ENCODE measurements at regions not wholly inside any gene's neighbourhood (a gene's known extent, or its start where the extent isn't known, plus 50 kb on each side); places are given as distances from the start of the nearest gene placed in this dataset.

DNA sequence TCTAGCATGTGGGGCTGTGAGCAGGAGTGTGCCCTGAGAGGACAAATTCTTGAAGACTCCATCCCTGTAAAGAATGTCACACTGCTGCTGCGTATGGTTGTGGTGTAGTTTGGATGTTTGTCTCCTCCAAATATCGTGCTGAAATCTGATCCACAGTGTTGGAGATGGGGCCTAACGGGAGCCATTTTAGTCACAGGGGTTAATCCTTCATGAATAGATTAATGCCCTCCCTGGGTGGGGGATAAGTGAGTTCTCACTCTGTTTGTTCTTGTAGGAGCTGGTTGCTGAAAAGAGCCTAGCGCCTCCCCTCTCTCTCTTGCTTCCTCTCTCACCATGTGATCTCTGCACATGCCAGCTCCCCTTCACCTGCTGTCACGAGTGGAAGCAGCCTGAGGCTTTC, 94.5 kb upstream of the VASH1 start:
- TF ChIP-seq, protein P1, sequence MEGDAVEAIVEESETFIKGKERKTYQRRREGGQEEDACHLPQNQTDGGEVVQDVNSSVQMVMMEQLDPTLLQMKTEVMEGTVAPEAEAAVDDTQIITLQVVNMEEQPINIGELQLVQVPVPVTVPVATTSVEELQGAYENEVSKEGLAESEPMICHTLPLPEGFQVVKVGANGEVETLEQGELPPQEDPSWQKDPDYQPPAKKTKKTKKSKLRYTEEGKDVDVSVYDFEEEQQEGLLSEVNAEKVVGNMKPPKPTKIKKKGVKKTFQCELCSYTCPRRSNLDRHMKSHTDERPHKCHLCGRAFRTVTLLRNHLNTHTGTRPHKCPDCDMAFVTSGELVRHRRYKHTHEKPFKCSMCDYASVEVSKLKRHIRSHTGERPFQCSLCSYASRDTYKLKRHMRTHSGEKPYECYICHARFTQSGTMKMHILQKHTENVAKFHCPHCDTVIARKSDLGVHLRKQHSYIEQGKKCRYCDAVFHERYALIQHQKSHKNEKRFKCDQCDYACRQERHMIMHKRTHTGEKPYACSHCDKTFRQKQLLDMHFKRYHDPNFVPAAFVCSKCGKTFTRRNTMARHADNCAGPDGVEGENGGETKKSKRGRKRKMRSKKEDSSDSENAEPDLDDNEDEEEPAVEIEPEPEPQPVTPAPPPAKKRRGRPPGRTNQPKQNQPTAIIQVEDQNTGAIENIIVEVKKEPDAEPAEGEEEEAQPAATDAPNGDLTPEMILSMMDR (conservative IDR thresholded peaks at IDR 0.05 in 1 of 2, IDR thresholded peaks at IDR 0.05 in 1 of 2; ENCODE audit: low read depth in 1 of 2, low read length in 2 of 2), result no peak
- no peak for TF ChIP-seq EZH2 (IDR thresholded peaks at IDR 0.05; ENCODE audit: low read length, missing control alignments)

Measured in fibroblast of lung (primary cell).